GM19239 (cell line): ENCODE measurements at regions not wholly inside any gene's neighbourhood (a gene's known extent, or its start where the extent isn't known, plus 50 kb on each side); places are given as distances from the start of the nearest gene placed in this dataset.

Experiments
- DNase-seq: peaks from one replicate; pipeline ENCODE4 v3.0.0; 2011; ENCODE audit warnings: low spot score; ENCODE audit not compliant: insufficient read length
- FAIRE-seq: peaks from 2 replicates; lab custom pipeline; 2011; peaks lifted over from hg19 to GRCh38; lab: Jason Lieb, UNC

DNA sequence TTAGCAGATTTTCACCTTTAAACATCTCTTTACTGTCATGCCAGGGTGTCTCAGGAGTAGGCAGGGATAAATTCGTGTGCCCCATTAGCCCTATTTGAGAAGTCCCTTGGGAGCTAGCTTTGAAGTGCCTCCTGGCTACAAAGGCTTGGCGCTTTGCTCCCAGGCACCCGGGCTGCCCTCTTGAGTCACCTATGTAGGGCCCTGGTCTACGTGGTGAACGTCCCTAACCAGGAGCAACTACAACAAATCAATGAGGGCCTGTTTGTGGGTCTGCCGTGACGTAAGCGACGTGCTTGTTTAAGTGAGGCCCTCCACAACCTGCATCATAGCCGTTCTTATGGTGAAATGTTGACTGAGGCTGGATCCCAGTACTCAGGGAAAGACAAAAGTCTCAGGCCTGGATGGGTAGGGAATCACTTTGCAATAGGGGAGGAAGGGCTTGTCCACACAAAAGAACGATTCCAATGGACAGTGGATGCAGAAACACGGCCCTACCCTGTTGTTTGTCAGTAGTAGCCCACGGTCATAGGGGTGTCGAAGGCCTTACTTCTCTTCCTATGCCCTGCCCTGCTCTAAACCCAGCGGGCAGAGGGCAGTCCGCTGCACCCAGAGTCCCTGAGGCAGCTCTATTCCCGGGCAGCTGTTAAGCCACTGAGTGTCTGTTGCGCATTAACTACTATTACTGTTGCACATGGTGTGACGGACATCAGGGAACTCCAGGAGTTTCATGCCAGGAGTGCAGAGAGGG, 93.9 kb downstream of the INHBB start:
- DNase-seq: no peak
- no peak for FAIRE-seq

DNA sequence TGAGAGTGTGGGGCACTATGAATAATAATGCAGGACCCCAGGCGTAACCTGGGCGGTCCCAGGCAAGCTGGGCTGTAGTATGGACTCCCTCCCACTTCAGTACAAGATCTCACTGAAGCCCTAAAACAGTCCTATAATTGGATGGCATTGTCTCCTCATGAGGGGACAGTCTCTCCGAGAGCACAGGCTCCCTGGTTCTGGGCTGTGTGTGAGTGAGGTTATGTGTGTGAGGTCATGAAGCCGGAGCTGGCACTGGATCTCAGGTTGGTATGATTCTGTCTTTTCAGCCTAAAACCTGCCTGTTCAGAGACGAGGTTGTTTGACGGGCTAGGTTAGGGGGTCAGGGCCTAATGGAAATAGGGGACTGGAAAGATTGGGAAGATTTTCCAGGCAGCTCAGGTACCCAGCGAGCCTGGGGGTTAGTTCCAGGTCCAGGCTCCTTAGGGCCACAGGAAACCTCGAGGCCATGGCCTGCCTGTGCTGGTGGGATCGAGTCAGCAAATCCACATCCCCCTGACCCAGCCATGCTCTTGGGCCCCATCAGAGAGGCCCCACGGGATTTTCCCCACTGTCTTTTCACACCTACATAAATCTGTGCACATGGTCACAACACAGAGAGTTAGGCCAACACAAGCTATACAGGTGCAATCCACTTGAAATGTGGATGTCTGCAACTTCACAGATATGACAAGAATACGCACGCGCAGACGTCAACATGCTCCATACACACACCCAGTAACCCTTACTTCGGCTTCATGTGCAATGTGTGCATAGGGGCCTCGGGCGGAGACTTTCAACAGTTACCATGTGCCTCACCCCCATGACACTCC, 94.8 kb downstream of the INHBB start:
- no peak for DNase-seq
- FAIRE-seq: no peak

DNA sequence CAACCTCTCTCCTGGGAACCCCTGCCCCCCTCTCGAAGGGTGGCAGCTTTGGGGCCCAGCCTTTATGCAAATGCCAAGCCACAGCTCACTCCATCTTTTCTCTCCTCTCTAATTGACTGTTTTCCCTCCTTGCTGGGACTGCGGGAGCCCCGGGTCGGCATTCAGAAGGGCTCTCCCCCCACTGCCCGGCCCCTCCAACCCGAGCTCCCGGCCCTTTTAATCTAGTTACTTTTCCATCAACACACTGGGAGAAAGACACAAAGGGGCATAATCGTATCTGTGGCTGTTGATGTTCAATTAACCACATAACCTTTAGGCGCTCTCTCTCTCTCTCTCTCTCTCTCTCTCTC, 95.4 kb downstream of the INHBB start:
- no peak for FAIRE-seq
- no peak for DNase-seq

DNA sequence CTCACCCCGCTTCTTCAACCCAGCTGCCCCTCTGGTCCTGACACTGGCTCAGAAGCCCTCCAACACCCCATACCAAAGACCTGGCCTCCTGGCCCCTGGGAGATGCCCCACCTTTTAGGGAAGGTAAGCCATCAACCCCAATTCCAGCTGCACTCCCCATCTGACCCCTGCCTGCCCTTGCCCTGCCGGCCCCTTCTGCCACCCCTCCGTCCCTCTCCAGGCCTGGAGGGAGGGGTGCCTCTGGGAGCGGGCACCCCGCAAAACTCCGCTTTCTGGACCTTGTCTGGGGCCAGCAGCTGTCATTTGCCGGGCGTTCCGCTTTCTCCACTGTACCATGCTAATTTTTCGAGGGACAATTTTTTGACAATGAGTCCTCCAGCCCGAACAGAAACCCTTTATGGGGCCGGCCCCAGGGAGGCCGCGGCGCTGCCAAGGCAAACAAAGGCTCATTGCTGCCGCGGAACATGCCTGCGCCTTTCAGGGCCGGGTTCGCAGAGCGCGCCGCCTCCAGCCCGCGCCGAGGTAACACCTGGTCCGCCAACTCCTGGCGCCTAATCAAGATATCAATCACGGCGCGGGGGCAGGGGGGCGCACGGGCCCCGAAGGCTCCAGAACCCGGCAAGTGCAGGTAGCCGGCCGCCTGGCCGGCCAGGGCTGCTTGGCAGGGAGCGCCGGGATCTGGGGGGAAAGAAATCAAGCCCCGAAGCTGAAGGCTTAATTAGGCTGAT, 96.0 kb downstream of the INHBB start:
- FAIRE-seq (no peak), DNase-seq (no peak)

DNA sequence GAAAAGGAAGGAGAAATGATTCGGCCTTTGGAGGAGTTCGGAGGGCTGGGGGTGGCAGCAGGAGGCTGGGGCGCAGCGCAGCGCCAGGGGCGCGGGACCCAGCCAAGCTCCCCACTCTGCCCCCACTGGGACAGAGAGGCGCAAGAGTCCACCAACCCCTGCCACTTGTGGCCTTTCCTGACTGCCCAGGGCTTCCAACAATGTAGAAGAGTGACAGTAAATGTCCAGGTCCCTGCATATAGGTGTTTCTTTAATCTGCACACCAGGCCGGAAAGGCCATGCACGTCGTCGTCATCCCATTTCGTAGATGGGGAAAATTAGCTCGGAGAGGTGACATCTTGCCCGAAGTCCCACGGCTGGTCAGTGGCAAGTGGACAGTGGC, 96.6 kb downstream of the INHBB start:
- DNase-seq (no peak), FAIRE-seq (no peak)

DNA sequence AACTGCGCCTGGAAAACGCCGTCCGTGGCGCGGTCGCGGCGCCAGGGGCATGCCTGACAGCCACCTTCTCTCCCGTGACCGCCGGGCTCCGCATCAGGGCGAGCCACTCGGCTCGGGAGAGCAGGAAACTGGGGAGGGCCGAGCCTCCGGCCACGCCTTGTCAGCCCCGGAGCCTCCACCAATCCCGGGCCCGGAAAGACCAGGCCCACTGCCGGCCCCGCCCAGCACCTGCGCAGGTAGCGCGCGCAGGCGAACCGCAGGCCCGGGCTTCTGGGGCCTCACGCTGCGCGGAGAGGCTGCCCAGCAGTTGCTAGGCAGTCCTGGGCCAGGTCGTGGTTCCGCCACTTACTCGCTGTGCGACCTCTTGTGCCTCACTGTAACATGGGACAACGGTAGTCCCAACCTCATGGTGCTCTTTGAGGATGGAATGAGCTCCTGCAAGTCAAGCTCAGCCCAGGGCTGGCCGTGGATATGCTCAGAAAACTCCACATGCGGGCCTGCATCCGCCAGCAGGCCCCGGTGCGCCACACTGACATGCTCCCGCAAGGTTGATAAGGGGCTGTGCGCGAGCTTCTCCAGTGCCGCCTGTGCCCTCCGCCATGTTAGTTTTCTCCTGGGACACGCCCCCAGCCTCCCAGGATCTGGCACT, 97.1 kb downstream of the INHBB start:
- DNase-seq: no peak
- no peak for FAIRE-seq

DNA sequence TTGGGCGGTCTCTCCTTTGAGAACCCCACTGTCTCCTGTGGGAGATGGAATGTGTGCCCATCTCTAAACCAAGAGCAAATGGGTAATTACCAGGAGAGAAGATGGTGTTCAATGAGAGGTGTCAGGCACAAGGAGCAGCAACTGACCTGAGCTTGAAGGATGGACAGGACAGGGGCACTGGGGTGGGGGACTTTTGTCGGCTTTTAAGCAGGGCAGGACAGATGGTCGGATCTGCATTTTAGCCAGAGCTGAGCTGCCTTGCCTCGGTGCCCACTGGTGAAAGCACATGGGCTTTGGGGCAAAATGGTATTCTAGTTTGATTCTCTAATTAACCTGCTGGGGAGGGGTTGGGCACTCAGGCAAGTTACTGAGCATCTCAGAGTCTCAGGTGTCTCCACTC, 98.0 kb downstream of the INHBB start:
- no peak for FAIRE-seq
- DNase-seq: no peak

DNA sequence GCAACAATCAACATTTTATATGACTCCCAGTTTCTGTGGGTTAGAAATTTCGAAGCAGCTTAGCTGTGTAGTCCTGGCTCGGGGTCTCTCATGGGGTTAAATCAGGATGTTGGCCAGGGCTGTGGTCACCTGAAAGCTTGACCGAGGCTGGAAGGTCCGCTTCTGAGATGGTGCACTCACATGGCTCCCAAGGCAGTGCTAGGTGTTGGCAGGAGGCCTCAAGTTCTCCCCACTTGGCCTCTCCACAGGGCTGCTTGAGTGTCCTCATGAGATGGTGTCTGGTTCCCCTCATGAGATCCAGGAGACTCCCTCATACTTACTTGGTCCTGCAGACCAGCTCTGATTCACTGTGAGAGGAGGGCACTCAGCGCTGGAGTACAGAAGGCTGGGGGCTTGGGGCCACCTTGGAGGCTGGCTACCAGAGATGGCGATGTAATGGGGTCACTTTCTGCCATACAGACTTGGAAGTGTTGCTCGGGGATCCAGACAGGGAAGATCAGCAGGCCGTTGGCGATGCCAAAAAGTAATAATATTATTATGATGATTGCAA, 98.8 kb downstream of the INHBB start:
- DNase-seq (no peak), FAIRE-seq (no peak)

DNA sequence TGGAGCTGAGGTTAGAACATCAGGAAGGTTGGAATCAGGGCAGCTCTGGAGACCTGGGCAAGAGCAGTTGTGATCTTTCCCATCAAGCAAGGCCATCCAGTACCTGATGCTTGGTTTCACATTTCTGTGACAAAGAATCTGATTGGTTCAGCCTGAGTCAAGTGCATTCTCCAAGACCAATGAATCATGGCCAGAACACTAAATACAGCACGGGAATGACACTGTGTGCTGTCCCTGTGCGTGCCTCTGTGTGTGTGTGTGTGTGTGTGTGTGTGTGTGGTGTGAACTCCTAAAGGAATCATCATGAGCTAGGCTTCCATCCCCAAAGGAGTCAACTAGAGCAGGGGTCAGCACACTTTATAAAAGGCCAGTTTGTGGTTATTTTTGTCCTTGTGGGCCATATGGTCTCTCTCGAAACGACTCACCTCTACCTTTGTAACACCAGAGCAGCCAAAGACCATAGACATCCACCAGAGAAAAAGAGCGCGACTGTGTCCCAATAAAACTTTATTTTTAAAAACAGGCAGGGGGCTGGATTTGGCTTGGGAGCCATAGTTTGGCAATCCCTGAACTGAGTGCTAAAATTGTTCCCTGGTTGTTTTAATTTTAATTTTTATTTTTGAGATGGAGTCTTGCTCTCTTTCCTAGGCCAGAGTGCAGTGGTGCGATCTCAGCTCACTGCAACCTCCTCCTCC, 99.7 kb downstream of the INHBB start:
- no peak for FAIRE-seq
- DNase-seq: no peak

DNA sequence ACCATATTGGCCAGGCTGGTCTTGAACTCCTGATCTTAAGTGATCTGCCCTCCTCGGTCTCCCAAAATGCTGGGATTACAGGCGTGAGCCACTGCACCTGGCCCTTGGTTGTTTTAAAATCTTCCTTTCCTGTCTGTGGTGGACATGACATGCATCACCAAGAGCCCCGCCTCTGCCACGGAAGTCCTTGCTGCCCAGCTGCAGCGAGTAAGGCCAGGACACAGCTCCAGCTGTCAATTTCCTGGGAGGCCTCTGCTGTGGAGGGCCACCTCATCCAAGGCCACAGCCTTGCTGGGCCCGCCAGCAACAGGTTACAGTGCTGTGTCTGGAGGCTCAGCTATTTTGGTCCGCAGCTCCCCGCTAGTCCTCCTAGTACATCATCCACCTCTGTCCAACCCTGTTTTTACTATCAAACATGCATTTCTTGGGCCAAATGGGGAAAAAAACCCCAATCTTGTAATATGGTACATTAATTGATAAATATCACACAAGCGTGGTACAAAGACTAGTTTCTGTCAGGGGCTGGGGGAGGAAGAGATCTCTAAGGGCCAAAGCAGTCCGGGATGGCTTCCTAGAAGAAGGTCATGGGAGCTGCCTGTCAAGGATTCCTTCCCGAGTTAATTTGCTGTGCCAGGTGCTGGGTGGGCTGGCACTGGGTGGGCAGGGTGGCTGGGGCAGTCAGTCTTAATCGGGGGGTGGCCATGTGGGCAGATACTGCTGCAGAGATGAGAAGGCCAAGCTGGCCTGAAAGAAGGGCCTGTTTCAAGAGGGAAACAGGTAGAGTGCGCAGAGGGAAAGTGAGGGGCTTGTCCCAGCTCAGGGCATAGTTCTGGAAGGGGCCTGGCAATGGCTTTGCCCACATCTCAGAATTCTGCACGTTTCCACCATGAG, 100.5 kb downstream of the INHBB start:
- DNase-seq (no peak), FAIRE-seq (no peak)

DNA sequence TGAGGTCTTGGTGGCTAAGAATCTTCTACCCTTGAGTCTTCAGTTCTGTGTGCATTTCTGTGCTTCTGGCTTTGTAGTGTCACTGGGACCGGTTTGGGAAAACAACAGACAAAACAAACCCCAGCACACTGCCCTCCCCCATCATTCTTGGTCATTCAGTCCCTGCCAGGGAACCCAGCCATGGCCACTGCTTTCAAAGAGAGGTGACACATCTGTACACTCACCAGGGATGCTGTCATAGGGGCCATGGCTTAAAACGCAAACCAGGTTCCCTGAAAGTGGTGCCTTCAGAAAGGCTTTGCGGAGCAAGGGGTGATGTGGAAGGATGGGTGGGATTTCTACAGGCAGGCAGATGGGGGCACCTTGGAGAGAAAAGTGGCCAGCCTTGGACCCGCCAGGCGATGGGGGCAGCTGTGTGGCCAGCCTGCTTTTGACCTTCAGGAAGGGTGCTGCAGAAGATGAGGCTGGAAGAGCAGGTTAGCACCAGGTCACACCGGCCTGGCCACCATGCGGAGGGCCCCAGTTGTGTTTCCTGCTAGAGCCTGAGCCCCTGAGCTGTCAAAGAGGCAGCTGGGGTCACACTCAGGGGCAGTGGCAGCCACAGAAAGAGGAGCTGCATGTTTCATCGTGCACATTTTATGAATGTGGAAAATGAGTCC, 101.3 kb downstream of the INHBB start:
- DNase-seq (no peak), FAIRE-seq (no peak)

DNA sequence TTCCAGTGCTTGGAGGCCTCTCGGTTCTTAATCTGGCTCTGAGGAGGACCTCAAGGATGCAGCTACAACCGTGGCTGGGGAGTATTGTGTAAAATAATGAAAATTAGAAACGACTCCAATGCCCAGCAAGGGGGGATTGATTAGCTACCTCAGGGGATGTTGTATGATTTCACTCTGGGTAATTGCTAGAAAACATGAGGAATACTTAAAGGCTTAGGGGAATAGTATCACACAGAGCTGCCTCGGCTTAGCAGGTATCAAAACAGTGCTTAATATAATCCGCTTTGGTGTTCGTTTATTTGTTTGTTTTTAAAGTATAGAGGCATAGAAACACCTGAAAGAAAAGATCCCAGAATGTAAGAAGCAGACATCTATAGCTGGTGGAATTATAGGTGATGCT, 102.5 kb downstream of the INHBB start:
- DNase-seq (no peak), FAIRE-seq (no peak)

DNA sequence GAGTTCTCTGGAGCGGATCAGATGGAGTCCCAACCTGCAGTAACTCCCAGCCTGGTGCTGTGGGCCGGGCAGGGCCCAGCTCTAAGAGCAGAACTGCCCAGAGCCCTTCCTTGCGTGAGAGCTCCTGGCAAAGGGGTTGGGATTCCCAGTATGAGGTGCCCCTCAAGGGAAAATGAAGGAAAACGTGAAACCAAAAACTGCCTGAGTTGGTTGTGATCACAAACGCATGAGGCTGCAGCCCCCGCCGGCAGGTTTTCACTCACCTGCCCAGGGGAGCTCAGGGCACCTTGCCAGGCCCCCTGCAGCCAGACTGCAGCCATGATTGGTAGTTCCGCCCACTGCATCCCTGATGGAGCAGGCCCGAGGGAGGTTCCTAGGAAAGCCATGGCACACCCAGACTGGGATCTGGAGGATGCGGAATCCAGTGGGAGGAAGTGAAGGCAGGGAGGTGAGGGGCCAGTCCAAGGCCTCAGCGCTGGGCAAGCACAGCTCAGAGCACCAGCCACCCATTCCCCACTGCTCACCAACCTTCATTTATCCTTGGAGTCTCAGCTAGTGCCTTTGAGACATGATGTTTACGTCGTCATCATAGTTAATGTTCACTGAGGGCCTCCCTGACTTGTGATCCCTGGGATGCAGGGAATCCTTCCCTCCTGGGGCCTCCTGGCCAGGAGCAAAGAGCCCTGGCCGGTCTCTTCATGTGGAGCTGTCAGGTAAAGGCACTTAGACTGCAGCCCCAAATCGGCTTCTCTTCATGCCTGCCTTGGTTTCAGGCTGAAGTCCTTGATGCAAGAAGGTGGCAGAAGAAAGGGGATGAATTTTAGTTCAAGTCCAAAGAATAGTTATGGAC, 103.2 kb downstream of the INHBB start:
- DNase-seq: no peak
- no peak for FAIRE-seq

DNA sequence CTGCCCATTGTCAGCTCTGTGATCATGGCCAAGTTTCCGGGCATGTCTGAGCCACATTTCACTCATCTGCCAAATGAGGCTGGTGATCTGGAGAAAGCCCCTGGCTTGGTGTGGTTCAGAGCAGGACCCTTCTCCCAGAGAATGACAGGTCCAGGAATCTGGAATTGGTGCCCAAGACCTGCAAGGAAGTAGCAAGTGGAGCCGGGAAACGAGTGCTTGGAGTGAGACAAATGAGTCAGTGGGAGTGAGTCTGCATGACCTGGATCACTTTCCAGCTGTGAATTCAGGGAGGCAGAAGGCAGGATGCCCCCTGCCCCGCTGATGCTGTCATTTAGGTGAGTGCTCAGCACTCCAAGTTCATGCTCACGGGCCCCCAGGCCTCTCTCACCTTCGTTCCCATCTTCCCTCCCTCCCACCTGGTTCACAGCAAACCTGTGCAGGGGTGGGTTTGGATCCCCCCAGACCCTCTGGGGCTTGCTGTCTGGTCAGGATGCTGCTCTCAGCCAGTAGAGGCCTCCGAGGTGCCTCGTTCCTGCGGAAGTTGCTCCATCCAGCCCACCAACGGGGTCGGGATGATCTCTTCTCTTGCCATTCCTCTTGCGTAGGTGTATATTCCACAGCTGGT, 104.4 kb downstream of the INHBB start:
- no peak for FAIRE-seq
- DNase-seq: no peak

DNA sequence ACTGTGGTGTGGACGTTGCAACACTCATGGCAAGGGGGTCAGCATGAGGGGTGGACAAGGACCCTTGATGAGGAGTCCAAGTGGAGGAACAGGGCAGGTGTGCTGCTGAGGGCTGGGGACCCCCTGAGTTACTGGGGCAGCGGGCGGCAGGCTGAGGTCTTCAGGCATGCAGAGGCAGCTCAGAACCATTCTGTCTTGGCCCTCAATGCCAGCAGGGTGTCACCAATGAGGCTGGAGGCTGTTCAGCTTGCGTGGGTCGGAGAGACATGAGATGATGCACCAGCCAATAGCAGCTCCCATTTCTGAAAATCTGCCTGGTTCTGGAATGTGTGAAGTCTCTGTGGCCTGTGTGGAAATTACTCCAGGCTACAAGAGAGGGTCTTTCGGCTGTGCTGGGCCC, 105.4 kb downstream of the INHBB start:
- no peak for FAIRE-seq
- DNase-seq: no peak

DNA sequence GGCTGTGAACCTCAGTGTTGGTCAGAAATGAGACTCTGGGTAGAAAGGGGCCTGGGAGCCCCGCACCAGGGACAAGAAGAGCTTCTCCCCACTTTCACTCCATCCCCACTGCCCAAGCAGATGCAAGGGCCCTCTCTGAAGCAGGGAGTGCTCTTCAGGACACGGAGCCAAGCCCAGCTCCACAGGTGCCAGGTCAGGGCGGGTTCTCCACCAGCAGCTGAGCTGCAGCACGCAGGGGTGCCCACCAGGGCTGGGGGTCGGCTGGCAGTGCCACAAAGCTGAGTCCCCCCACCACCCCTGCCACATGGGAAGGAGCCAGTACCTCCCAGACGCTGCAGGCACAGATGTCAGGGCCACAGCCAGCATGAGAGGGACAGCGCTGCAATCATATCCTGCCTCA, 106.2 kb downstream of the INHBB start:
- DNase-seq (no peak), FAIRE-seq (no peak)
